HG03196 (cell line): ENCODE measurements at regions not wholly inside any gene's neighbourhood (a gene's known extent, or its start where the extent isn't known, plus 50 kb on each side); places are given as distances from the start of the nearest gene placed in this dataset.
"Not testable (repeated sequence)": the region's sequence is repeated elsewhere in the genome, so short reads cannot be mapped to it uniquely, and the experiment has no call there.

Source experiments
- ATAC-seq: cut with Tn5 transposase; IDR thresholded peaks from one replicate; pipeline ENCODE4 v1.9.1; 2021; ENCODE audit not compliant: unreplicated experiment

DNA sequence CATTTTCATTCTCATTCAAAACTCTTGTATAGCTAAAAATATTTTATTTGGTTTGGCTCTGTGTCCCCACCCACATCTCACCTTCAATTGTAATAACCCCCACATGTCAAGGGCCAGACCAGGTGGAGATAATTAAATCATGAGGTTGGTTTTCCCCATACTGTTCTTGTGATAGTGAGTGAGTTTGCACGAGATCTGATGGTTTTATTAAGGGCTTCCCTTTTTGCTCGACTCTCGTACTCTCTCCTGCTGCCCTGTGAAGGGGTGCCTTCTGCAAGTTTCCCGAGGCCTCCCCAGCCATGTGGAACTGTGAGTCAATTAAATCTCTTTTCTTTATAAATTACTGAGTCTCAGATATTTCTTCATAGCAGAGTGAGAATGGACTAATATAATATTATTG lies 768.0 kb downstream of the STIM2 start:
- ATAC-seq: no peak

DNA sequence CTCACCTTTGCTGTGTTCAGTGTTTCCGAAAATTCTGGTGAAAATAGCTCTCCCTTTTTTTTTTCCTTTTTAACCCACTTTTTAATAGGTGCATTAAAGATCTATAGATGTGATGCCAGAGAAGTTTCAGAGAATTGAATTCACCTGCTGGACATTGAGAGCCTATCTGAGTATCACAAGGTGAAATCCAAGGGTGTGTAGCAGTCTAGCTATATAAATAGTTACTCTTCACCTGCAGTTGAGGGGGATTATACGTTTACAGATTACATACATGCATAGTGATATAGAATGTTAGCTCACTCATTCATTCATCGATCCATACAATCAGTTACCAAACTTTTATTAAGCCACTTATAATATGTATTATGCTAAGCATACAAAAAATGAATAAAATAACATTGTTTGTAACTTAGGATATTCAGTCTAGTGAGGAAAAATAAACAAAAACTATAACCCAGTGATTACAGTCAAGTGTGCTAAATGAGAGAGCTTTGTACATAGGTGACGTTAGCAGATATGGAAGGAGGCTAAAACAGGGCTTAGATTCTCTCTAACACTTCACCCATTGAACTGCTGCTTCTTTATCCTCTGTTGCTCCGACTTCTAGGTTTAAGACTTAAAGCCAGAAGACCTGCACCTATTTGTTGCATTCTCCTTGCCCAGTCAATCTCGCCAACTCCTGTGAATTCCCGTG lies 769.0 kb downstream of the STIM2 start:
- ATAC-seq: no peak

DNA sequence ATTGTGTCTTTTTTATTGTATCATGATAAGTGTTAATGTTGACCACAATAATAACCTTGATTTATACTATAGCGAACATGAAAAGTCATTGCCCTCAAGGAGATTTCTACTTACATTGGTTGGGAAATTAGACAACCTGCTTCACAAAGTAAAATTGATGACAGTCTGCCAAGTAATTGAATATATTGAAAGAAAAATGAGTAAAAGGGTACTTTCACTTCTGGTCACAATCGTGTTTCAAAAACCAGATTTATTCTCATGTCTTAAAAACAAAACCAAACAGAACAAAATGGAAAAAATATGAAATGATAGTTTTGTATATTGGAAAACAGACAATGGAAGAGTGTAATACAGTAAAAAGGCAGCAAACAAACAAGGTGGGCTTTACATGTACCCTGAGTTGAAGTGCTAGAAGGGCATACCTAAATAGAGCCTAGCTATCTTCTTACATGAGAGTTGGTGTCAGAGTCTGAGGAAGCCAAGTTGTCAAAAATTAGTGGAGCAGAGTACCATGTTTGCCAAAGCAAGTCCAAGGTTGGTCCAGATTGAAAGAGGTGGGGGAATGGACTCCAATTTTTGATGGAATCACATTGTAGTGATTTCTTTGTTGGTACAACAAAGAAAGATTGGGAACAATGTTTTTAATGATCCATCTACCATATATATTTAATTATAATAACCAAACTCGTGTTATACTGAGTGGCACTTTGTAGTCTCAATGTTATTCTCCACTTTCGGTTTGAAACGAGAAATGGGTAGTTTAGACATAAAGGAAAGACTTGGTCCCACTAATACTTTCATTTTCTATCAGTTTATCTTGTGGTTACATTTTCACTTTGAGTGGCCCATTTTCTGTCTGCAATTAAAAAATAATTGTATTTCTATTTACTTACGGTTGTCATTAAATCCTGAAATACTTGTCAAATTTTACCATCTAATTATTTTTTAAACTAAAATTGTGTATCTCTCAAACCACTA lies 775.6 kb downstream of the STIM2 start:
- peak; percentile 82 for ATAC-seq

DNA sequence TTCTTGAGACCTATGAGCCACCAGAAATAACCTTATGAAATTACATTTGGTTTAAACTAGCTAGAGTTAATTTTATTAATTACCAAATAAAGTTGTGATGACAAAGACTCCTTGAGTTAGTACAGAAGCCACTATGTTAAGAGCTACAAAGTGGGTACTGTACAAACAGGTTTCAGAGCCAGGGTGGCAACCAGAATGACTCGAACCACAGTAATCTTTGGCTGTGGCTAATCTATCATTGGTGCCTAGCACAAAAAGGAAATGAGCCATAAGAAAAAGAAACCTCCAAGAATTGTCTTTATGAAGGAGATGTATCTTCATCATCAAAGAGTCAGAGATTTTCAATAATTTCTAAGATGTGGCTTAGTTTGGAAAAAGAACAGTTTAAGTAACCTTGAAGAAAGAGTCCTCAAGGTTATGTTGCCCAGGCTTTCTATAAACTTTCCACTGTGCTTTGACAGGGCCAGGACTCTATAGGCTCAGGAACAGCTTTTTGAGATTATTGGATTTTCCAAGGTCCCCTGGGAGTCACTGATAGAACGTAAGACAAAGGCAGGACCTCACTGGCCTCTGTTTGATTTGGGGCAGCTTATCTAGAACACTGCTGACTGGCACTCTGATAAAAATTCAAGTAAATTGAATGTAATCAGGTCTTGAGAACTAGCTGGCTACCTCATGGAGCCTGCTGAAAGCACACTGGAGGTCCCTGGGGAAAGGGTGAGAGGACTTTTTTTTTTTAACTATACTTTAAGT lies 777.7 kb downstream of the STIM2 start:
- ATAC-seq: no peak

DNA sequence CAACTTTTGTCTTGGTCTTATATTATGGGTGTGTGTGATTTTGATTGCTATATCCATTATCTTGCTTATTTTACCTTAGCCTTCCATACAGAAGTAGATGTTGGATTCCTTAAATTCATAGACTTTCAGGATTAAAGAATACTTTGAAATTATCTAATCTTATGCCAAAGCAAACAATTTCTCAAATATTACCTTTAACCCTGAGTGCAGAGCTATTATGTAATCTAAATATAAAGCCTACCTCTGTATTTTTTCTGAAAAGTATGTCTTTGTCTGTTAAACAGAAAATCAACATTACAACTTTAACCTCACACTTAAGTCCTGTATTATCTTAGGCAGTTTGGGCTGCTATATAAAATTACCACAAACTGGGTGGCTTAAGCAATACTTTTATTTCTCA lies 782.5 kb downstream of the STIM2 start:
- ATAC-seq: no peak

DNA sequence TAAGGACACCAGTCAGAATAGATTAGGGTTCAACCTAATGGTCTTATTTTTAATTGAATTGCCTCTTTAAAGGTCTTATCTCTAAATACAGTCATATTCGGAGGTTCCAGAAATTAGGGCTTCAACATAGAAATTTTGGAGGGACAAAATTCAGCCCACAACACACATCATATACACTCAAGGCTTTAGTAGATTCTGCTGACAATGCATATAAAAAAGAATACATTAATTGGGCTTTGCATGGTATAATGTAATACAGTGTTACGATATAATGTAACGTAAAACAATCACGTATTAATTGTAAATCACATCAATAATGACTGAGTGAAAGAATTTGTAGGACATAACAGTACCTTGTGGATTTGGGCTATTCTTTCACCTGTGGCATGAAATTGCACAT lies 787.8 kb downstream of the STIM2 start:
- no peak for ATAC-seq

DNA sequence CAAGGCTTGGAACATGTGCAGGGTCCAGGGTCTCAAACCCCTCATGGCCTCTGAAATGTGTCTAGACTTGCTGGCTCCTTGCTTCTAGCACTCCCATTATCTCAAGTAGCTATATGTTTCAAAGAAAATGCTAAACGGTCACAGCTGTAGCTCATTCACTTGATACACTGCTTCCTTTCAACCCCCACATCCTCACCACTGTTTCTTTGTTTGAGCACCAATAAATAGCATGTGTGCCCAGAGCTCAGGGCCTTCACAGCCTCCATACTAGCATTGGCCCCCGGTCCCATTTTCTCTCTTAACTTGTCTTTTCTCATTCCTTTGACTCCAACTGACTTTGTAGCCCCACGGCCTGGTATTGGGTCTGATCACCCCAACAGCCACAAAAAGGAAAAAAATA lies 801.8 kb downstream of the STIM2 start:
- ATAC-seq: no peak

DNA sequence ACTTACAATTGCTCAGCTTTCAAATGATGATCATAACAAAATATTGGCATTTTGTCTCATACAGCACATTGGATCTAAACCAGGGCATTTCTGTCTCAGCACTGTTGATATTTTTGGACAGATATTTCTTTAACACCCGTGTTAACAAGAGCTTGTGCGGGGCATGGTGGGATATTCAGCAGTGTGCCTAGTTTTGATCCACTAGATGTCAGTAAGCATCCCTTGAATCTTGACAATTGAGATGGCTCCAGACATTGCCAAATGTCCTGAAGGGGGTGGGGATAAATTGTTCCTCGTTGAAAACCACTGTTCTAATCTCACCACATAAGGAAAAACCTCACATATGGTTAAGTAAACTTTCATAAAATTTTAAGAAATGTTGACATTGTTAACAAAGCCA lies 806.3 kb downstream of the STIM2 start:
- no peak for ATAC-seq

DNA sequence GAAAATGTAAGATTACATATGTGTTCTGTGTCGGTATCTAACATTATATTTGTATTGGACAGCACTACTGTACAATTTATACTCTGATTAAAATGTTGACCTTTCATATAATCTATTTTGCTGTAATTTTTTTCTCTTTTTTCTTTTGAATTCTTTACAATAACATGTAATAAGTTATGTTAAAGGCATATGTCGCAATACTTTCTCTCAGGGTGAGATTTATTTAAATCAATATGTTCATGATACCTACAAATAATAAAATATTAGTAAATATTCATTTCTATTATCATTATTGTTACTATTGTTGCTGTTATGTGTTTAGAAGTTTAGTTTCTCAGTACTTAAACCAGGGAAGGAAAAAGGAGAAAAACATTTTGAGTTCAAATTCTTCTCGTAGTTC lies 807.4 kb downstream of the STIM2 start:
- no peak for ATAC-seq

DNA sequence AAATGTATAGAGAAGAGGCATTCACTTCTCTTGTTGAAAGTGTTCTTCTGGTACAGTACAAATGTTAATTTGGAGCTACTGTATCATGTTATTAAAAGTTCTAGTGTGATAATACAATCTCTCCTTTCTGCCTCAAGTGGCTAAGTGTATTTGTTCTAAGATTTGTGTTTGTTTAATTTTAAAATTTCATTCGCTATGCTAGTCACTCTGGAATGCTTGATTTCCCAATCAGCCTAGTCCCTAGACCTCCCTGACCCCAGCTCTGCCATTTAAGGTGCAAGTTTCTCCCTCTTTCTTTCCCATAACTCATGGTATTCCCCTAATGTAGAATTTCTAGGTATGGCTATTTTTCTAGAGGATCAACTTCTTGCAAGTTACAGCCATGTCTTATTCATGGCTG lies 817.4 kb downstream of the STIM2 start:
- no peak for ATAC-seq

DNA sequence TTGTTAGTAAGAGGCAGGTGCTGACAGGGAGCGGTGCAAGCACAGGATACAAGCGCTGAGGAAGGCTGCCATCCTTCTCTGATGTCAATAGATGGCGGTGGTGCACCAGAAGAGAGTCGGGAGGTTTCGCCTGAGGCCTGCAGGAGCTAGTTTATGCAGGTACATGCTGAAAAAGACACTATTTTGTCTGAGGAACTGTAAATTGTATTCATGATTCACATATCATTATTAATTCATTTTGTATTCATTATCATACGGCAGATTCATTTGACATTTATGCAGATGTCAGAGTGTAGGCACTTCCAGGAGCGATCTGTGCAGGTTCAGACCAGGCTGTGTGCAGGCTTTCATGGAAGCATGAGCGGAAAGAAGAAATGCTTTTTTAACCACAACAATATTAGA lies 824.0 kb downstream of the STIM2 start:
- peak; percentile 89 for ATAC-seq

DNA sequence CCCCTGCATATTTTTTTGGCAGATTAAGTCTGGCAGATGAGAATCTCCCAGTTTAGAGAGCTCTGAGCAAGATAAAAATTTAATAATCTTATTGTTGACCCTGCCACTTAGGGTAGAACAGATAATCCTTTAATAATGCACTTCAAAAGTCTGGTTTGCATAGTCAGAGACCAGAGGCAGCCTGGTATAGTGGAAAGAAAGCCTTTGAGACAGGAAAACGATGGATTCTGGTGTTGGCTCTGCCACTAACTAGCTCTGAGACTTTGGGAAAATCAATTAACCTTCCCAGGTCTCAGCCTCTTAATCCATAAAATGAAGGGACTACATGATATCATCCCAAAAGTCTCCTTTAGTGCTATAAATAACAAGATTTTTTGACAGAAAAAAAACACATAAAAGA lies 824.5 kb downstream of the STIM2 start:
- ATAC-seq: no peak

DNA sequence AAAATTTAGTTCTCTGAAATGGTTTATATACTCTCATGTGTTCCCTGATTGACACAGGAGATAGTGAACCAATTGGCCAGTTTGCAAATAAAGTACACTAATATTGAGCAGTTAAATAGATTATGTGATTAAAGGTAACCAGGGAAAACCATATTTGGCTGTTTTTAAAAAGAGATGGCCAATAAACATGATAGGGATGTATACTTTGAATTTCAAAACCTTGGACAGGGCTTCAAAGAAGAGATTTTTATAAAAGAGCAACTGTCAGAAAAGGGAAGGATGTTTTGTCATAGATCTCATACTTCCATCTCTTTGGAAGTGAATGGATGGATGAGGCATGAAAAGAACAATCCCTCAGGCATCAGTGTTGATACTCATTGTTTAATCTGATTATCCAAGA lies 825.3 kb downstream of the STIM2 start:
- ATAC-seq: no peak

DNA sequence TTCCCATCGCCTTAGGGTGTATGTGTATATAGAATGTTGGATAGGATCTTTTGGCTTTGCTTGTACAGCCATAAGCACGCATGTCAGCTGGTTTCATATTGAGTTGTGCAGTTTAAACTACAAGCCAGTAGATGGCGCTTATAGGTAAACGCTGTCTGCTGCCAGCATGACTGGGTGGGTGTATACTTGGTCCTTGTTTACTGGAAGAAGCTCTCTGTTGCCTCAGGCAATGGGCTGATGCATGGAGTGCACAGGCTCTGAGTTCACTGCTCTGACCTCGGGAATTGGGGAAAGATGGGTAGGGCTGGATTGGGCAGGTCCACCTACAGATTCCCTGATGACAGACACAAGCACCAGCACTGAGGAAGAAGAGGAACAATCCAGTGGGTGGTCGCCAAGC lies 831.5 kb downstream of the STIM2 start:
- ATAC-seq: peak; percentile 94

DNA sequence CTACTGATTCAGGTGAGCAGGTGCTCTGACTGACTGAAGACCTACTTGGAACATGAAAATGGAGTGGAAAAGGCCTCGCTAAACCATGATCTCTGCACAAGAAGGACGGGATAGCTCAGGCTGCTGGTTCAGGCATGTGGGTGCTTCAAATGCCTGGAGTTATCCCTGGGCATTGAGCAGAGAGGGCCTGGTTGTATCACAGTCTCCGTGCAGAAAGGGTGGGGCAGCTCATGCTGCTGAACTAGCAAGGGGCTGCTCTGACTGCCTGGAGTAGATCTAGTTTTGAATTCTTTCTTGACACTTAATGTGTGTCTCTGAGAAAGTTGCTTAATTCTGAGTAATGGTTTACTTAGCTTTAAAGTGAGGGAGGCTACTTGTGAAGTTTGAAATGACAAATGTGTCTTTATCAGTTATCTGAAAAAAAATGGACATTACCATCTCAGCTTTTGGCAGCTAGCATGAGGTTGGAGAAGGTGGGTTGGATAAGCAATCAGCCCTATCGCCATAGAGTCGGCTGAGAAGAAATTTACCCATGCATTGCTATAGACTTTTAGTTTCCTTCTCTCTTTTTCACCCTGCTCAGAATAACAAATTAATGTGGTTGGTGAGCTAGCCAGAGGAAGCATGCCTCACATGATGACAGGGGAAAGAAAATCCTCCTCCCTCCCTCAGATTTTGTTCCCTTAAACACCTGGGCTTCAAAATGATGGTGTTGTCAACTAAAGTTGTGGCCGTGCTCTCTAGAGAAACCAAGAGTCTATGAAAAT lies 832.4 kb downstream of the STIM2 start:
- ATAC-seq: peak; percentile 24

DNA sequence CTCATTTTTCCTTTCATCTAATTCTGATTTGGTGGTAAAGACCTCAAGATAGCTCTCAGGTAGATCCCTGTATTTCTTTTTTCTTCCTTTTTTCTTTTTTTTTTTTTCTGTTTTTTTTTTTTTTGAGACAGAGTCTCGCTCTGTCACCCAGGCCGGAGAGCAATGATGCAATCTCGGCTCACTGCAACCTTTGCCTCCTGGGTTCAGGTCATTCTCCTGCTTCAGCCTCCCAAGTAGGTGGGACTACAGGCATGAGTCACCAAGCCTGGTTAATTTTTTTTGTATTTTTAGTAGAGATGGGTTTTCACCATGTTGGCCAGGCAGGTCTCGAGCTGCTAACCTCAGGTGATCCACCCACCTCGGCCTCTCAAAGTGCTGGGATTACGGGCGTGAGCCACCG lies 835.6 kb downstream of the STIM2 start:
- not testable (repeated sequence) for ATAC-seq

DNA sequence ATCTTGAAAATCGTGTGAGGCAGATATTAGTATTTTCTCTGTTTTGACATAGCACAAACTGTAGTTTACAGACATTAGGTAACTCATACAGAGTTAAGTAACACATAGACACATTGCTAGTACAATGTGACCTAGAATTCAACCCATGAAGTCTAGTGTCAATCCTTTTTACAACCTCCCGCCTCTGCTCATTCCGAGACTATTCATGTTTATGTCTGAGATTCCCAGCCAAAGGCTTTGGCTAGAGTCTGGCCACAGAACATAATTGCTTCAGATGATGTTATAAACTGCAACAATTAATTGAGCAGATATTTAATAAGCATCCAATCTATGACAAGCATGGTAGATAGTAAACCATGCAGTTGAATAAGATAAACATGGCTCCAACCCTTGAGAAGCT lies 841.0 kb downstream of the STIM2 start:
- ATAC-seq: no peak

DNA sequence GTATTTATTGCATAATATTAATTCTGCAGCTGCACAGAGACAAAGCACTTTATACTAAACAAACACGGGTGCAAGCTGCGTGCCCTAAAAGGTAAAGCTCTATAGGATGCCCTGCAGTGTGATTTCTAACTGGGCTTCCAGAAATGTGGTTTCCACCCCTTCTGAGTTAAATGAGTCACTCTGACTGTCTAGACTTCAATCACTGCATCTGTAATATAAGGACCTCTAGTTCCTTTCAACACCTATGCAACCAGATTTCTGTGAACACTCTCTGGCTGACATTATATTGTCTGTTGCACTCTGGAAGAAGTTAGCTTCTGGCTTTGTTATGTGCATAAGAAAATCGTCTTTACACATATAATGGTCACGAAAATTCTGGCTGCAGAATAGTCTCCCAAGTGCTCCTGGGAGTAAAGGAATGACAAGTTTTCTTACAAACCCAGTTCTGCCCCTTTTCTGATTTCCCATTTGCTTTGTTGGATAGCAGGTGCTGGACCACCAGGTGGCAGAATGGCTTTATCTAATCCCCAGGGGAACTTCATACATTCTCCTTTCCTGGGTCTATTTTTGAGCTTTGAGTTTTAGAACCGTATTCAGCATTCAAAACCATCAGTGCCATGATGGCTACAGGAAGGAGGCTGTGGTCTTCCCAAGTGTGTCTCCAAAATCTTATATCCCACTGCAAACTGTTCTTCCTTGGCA lies 842.2 kb downstream of the STIM2 start:
- ATAC-seq: no peak

DNA sequence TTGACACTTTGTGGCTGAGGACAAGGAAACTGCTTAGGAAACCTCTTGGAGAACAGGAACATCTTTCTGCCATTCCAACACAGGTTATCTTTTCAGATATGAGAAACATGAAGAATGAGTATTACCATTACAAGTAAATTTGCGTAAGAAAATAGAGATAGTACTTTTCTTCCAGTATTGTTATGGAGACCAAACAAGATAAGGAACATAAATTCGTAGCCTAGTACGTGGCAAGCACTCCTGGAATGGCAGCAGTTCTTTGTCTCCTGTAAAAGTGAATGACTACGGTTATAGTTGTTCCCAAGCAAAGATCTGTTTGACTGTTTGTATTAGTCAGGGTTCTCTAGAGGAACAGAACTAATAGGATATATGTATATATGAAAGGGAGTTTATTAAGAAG lies 843.1 kb downstream of the STIM2 start:
- ATAC-seq: no peak

DNA sequence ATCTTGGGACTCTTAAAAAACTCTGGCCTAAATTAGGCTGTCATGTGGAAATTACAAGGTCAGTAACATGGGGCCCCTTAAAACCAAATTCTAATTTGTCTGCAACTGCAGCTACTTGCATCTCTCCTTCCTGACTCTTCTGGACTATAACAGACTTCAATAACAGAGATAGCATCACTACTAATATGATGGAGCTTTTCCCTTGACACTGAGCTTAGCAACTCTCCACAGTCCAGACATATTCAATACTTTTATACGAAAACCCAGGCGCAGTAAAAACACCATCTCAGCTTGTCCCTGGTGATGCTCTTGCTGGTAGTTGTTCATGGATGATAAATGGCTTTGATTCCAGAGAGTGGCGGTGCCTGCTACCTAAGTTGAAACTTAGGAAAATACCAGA lies 850.4 kb downstream of the STIM2 start:
- ATAC-seq: no peak
